Fibroblast of lung (primary cell): ENCODE measurements at regions not wholly inside any gene's neighbourhood (a gene's known extent, or its start where the extent isn't known, plus 50 kb on each side); places are given as distances from the start of the nearest gene placed in this dataset.

Source experiments
- EZH2 ChIP-seq: IDR thresholded peaks from 2 replicates; pipeline ENCODE4 v1.5.1; 2012; ENCODE audit warnings: low read length, control low read depth, mild to moderate bottlenecking; ENCODE audit errors: missing control alignments
- TF ChIP-seq, protein P1 (sequence below), 2 donors: IDR thresholded peaks in 1 of 2; conservative IDR thresholded peaks in 1 of 2; 1 replicate in 1 of 2; 2 replicates in 1 of 2; pipeline ENCODE4 v1.5.1; 2011 to 2012; ENCODE audit warnings: low read length in 2 of 2, control low read depth in 1 of 2, inconsistent platforms in 1 of 2, low read depth in 1 of 2, mild to moderate bottlenecking in 1 of 2

DNA sequence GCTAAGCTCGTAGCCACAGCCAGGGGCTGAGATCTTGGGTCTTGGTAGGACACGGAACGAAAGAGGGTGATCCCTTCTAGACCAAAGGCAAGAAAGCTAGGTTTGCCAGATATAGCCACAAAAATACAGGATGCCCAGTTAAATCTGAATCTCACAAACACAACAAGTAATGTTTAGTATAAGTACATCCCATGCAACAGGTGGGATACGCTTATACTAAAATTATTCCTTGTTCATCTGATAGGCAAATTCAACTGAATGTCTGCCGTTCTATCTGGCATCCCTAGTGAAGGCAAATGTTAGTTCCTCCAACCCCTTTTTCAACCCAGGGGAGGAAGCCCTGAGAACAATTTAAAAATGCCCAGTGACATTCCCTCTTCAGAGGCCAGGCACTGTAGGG is 131.1 kb upstream of the MGMT start:
- TF ChIP-seq, protein P1, sequence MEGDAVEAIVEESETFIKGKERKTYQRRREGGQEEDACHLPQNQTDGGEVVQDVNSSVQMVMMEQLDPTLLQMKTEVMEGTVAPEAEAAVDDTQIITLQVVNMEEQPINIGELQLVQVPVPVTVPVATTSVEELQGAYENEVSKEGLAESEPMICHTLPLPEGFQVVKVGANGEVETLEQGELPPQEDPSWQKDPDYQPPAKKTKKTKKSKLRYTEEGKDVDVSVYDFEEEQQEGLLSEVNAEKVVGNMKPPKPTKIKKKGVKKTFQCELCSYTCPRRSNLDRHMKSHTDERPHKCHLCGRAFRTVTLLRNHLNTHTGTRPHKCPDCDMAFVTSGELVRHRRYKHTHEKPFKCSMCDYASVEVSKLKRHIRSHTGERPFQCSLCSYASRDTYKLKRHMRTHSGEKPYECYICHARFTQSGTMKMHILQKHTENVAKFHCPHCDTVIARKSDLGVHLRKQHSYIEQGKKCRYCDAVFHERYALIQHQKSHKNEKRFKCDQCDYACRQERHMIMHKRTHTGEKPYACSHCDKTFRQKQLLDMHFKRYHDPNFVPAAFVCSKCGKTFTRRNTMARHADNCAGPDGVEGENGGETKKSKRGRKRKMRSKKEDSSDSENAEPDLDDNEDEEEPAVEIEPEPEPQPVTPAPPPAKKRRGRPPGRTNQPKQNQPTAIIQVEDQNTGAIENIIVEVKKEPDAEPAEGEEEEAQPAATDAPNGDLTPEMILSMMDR (conservative IDR thresholded peaks at IDR 0.05 in 1 of 2, IDR thresholded peaks at IDR 0.05 in 1 of 2; ENCODE audit: low read depth in 1 of 2, low read length in 2 of 2), result no peak
- TF ChIP-seq EZH2, result no peak
